IMR-90 (cell line): ENCODE measurements at regions not wholly inside any gene's neighbourhood (a gene's known extent, or its start where the extent isn't known, plus 50 kb on each side); places are given as distances from the start of the nearest gene placed in this dataset.

Experiments used
- ATAC-seq: fragments of 200-7000 bp; cut with Tn5 transposase; 2 replicates; pipeline ENCODE4 v1.9.1; 2020; ENCODE audit warnings: low read depth, mild to moderate bottlenecking, moderate library complexity
- BruUV-seq: library from RNA; stranded (reverse); fragments of 400-500 nt; replicated peaks from 2 replicates; lab custom pipeline; 2021; lab: Mats Ljungman, UMichigan
- CTCF ChIA-PET: fragments of 300-600 bp; formaldehyde crosslinking; extraction: SDS; loops from one replicate; lab custom pipeline; 2021; ENCODE audit warnings: antibody characterized with exemption; lab: Yijun Ruan, JAX
- POLR2A ChIA-PET: fragments of 300-600 bp; sonication (Branson Sonifier 250); formaldehyde crosslinking; loops from one replicate; lab custom pipeline; 2022; ENCODE audit warnings: antibody characterized with exemption; ENCODE audit not compliant: unreplicated experiment; lab: Charles Lee
- DNase-seq: peaks from one replicate; pipeline ENCODE4 v3.0.0; 2013
- H2AFZ ChIP-seq: replicated peaks from 2 replicates; pipeline ENCODE3; 2013; ENCODE audit warnings: low read length, mild to moderate bottlenecking; ENCODE audit not compliant: poor library complexity
- H2AK5ac ChIP-seq: 2 replicates; pipeline ENCODE4 v1.6.1; 2013; ENCODE audit warnings: low read depth, low read length, inconsistent platforms
- H2AK9ac ChIP-seq: replicated peaks from 2 replicates; pipeline ENCODE3; 2013; ENCODE audit warnings: mild to moderate bottlenecking, low read depth, low read length, moderate library complexity; ENCODE audit not compliant: poor library complexity
- H2BK120ac ChIP-seq: 2 replicates; pipeline ENCODE4 v1.6.1; 2013; ENCODE audit warnings: low read depth, low read length, inconsistent platforms
- H2BK15ac ChIP-seq: 3 replicates; pipeline ENCODE4 v1.6.1; 2013; ENCODE audit warnings: low read depth, low read length, inconsistent platforms
- H2BK20ac ChIP-seq: 2 replicates; pipeline ENCODE4 v1.6.1; 2013; ENCODE audit warnings: low read depth, mild to moderate bottlenecking, inconsistent platforms, low read length, moderate library complexity
- H2BK5ac ChIP-seq: 2 replicates; pipeline ENCODE4 v1.6.1; 2013; ENCODE audit warnings: mild to moderate bottlenecking, low read depth, low read length, inconsistent platforms; ENCODE audit not compliant: poor library complexity, severe bottlenecking
- H3K14ac ChIP-seq: replicated peaks from 2 replicates; pipeline ENCODE4 v1.6.1; 2013; ENCODE audit warnings: low read depth, low read length, inconsistent platforms
- H3K18ac ChIP-seq: 2 replicates; pipeline ENCODE4 v1.6.1; 2013; ENCODE audit warnings: low read depth, low read length, control low read depth
- H3K23ac ChIP-seq: 2 replicates; pipeline ENCODE4 v1.6.1; 2013; ENCODE audit warnings: low read depth, low read length, inconsistent platforms
- H3K27ac ChIP-seq: 2 replicates; pipeline ENCODE4 v1.5.1; 2013; ENCODE audit warnings: mild to moderate bottlenecking, control low read depth, low read length; ENCODE audit not compliant: insufficient read depth
- H3K27me3 ChIP-seq: 2 replicates; pipeline ENCODE4 v1.6.1; 2013; ENCODE audit warnings: low read length; ENCODE audit not compliant: control insufficient read depth, insufficient read depth
- H3K36me3 ChIP-seq: 2 replicates; pipeline ENCODE4 v1.6.1; 2013; ENCODE audit warnings: low read length, mixed read lengths; ENCODE audit not compliant: control insufficient read depth, insufficient read depth
- H3K4ac ChIP-seq: 2 replicates; pipeline ENCODE4 v1.6.1; 2013; ENCODE audit warnings: low read depth, low read length, inconsistent platforms
- H3K4me1 ChIP-seq: 2 replicates; pipeline ENCODE4 v1.6.1; 2013; ENCODE audit warnings: low read length, mixed read lengths; ENCODE audit not compliant: control insufficient read depth, insufficient read depth
- H3K4me2 ChIP-seq: 2 replicates; pipeline ENCODE4 v1.6.1; 2013; ENCODE audit warnings: low read depth, mild to moderate bottlenecking, control low read depth, low read length, moderate library complexity
- H3K4me3 ChIP-seq: 2 replicates; pipeline ENCODE4 v1.5.1; 2013; ENCODE audit warnings: low read depth, mild to moderate bottlenecking, control low read depth, low read length, moderate library complexity; ENCODE audit not compliant: insufficient read depth
- H3K56ac ChIP-seq: 2 replicates; pipeline ENCODE4 v1.6.1; 2013; ENCODE audit warnings: low read length, inconsistent platforms; ENCODE audit not compliant: insufficient read depth; ENCODE audit errors: extremely low read depth
- H3K79me1 ChIP-seq, 2 experiments: 2 replicates each; pipeline ENCODE4 v1.6.1; 2013; ENCODE audit warnings: low read length in 2 of 2, inconsistent platforms in 1 of 2, low read depth in 1 of 2
- H3K9ac ChIP-seq: 2 replicates; pipeline ENCODE4 v1.6.1; 2013; ENCODE audit warnings: low read depth, low read length, control low read depth
- H3K9me1 ChIP-seq: 2 replicates; pipeline ENCODE4 v1.6.1; 2013; ENCODE audit warnings: low read length, inconsistent platforms; ENCODE audit not compliant: insufficient read depth
- H3K9me3 ChIP-seq: 2 replicates; pipeline ENCODE4 v1.6.1; 2013; ENCODE audit warnings: low read length; ENCODE audit not compliant: control insufficient read depth, insufficient read depth
- H4K20me1 ChIP-seq: 2 replicates; pipeline ENCODE4 v1.6.1; 2013; ENCODE audit warnings: low read length, inconsistent platforms; ENCODE audit not compliant: insufficient read depth
- H4K5ac ChIP-seq: 2 replicates; pipeline ENCODE4 v1.6.1; 2013; ENCODE audit warnings: mild to moderate bottlenecking, low read depth, low read length, control low read depth
- H4K8ac ChIP-seq, 2 experiments: 2 replicates each; pipeline ENCODE4 v1.6.1; 2013; ENCODE audit warnings: low read depth in 2 of 2, low read length in 2 of 2, control low read depth in 1 of 2, inconsistent platforms in 1 of 2
- H4K91ac ChIP-seq: 2 replicates; pipeline ENCODE4 v1.6.1; 2013; ENCODE audit warnings: low read depth, low read length, inconsistent platforms; ENCODE audit not compliant: insufficient read depth
- BHLHE40 ChIP-seq: fragments of 150-350 bp; IDR thresholded peaks from 2 replicates; pipeline ENCODE4 v1.6.1; 2016; ENCODE audit warnings: mild to moderate bottlenecking, low read depth, low read length
- CTCF ChIP-seq: conservative IDR thresholded peaks from 2 replicates; pipeline ENCODE4 v1.5.1; 2012; ENCODE audit warnings: mild to moderate bottlenecking, low read depth, low read length, improper control_type of control experiment
- FOS ChIP-seq: fragments of 150-350 bp; IDR thresholded peaks from 2 replicates; pipeline ENCODE4 v1.6.1; 2016; ENCODE audit warnings: low read depth, low read length
- MAFK ChIP-seq: IDR thresholded peaks from 2 replicates; pipeline ENCODE4 v1.6.1; 2012; ENCODE audit warnings: low read depth, low read length, improper control_type of control experiment
- MAZ ChIP-seq: IDR thresholded peaks from 2 replicates; pipeline ENCODE4 v1.6.1; 2012; ENCODE audit warnings: low read depth, mild to moderate bottlenecking, low read length, improper control_type of control experiment, moderate library complexity, borderline replicate concordance
- MXI1 ChIP-seq: IDR thresholded peaks from 2 replicates; pipeline ENCODE4 v1.6.1; 2012; ENCODE audit warnings: low read depth, mild to moderate bottlenecking, low read length, moderate library complexity, borderline replicate concordance
- NFE2L2 ChIP-seq: fragments of 150-350 bp; IDR thresholded peaks from 2 replicates; pipeline ENCODE4 v1.6.1; 2016; ENCODE audit warnings: low read depth, mild to moderate bottlenecking, low read length
- POLR2A ChIP-seq: IDR thresholded peaks from 2 replicates; pipeline ENCODE4 v1.6.1; 2012; ENCODE audit warnings: mild to moderate bottlenecking, low read depth, low read length
- RCOR1 ChIP-seq: IDR thresholded peaks from 2 replicates; pipeline ENCODE4 v1.6.1; 2012; ENCODE audit warnings: mild to moderate bottlenecking, low read length, improper control_type of control experiment; ENCODE audit not compliant: insufficient replicate concordance
- RFX5 ChIP-seq: IDR thresholded peaks from 2 replicates; pipeline ENCODE4 v1.8.0; 2012; ENCODE audit warnings: low read depth, mild to moderate bottlenecking, low read length, moderate library complexity
- SMC3 ChIP-seq: fragments of 150-350 bp; IDR thresholded peaks from 2 replicates; pipeline ENCODE4 v1.6.1; 2016; ENCODE audit warnings: low read depth, mild to moderate bottlenecking, antibody characterized with exemption, low read length, moderate library complexity
- USF2 ChIP-seq: fragments of 150-350 bp; IDR thresholded peaks from 2 replicates; pipeline ENCODE4 v1.6.1; 2017; ENCODE audit warnings: mild to moderate bottlenecking, antibody characterized with exemption, low read length, low read depth
- WGBS, 2 experiments: methylation state at CpG; one replicate each; pipeline versions ENCODE4 v1.1.5 to v1.1.7; 2013; ENCODE audit warnings: missing lambda C conversion rate in 2 of 2; ENCODE audit not compliant: insufficient read length in 1 of 2; ENCODE audit errors: extremely low coverage in 2 of 2; 5-methylcytosine and 5-hydroxymethylcytosine counted together
- dilution Hi-C: fragments of 300-500 bp; cut with HindIII; formaldehyde crosslinking; loops from one replicate; pipeline ENCODE4 v1.14.3; 2018; ENCODE audit warnings: low sequenced_read_pairs; ENCODE audit not compliant: unreplicated experiment
- in situ Hi-C: fragments of 300-500 bp; cut with MboI; formaldehyde crosslinking; loops from 3 replicates; pipeline ENCODE4 v1.14.3; 2019; ENCODE audit warnings: low sequenced_read_pairs, inconsistent platforms, mixed read lengths
- intact Hi-C: fragments of 100-400 bp; cut with micrococcal nuclease; formaldehyde crosslinking; loops from 2 replicates; pipeline ENCODE4 v1.10.0; 2022

GRCh38 chr5:8869932-8870331 is 675.9 kb downstream of the SEMA5A start:
- Histone ChIP-seq H3K56ac (no peak overlapping the region), H4K5ac (no peak overlapping the region), H3K4me1 (no peaks in the 10 kb centered on the region), H3K36me3 (no peaks in the 10 kb centered on the region), H3K79me1 (no peaks in the 10 kb centered on the region), H3K4ac (no peak overlapping the region), H4K8ac (no peak overlapping the region), H2AK5ac (no peak overlapping the region), H3K9me3 (no peaks in the 10 kb centered on the region), H2BK120ac (no peak overlapping the region), H2BK15ac (no peak overlapping the region), H2BK5ac (no peak overlapping the region), H3K4me3 (no peak overlapping the region), H2AFZ (no peak overlapping the region), H3K23ac (no peak overlapping the region), H2AK9ac (no peak overlapping the region), H2BK20ac (no peak overlapping the region), H4K20me1 (no peaks in the 10 kb centered on the region), H3K14ac (no peak overlapping the region), H3K27ac (no peak overlapping the region), H3K9me1 (no peaks in the 10 kb centered on the region; the same call in 1 of the 2 replicates), H3K4me2 (no peak overlapping the region), H3K9ac (no peak overlapping the region), H3K27me3 (no peaks in the 10 kb centered on the region), H3K18ac (no peak overlapping the region), H4K91ac (no peak overlapping the region)
- TF ChIP-seq RFX5 = no peak
- TF ChIP-seq MAFK = no peak
- no peak for TF ChIP-seq BHLHE40
- TF ChIP-seq RCOR1 = no peak
- no peak for TF ChIP-seq USF2
- TF ChIP-seq NFE2L2 = no peak
- TF ChIP-seq MXI1 = no peak
- no peak for TF ChIP-seq POLR2A
- no peak for TF ChIP-seq FOS
- TF ChIP-seq SMC3 = no peak
- no peak for TF ChIP-seq MAZ
- TF ChIP-seq CTCF = no peak
- no peak for DNase-seq
- CTCF ChIA-PET = no interaction called here
- no CpG with 5 or more reads among the region's 12 CpGs for WGBS, 2 experiments
- in situ Hi-C loops = no loop called here
- dilution Hi-C loops = no loop called here
- no peak for ATAC-seq
- POLR2A ChIA-PET = no interaction called here
- intact Hi-C loops = no loop called here
- BruUV-seq = no TSS peak
